Fibroblast of the conjunctiva (primary cell): ENCODE measurements at regions not wholly inside any gene's neighbourhood (a gene's known extent, or its start where the extent isn't known, plus 50 kb on each side); places are given as distances from the start of the nearest gene placed in this dataset.

Source experiments
- DNase-seq: peaks from one replicate; pipeline ENCODE4 v3.0.0-alpha.2; 2010; ENCODE audit warnings: low read depth

- peak; percentile 82 for DNase-seq
Observed at GRCh38 chr6:21885532-21886114, 292.1 kb downstream of the SOX4 start.

DNA sequence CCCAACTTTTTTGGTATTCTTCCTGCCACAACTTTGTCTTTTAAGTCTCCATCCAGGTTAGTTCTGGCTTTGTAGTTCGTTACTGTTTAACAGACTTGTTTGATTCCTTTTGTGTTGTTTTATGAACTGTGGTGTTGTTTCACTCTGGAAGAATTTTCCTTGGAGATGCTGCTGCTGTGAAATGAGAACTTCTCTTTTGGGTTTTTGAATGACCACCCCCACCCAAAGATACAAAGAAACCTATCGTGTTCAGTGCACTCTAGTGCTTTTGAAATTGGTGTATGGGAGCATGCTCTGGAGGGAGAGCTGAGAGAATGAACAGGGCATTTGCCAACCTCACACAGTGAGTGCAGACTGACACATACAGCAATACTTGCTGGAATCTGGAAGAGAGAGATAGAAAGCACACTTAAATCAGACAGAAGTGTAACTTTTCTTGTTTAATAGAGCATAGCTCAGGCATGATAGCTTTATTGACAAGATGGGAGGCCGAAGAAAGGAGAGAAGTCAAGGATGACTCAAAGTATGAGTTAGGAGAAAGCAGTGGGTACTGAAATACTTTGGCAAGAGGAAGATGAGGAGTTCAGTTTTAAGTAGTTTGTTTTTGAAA, 293.1 kb downstream of the SOX4 start:
- DNase-seq = no peak

GRCh38 chr6:21887231-21888185, 294.0 kb downstream of the SOX4 start:
- DNase-seq = no peak

DNA sequence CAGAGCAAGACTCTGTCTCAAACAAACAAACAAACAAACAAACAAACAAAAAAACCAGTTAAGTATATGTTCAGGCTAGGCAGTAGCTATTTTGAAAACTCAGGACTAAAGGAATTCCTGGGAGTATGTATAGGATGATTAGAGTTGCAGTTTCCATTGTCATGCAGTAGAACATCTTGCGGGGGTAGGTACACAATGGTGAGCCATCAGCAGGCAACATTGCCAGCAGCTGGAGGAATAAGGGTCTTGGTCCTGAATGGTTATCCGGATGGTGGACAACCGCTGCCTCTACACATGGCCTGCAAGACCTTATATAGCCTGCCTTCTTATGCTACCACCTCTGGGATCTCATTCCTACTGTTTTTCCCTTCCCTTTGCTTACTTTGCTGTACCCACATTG, 297.5 kb downstream of the SOX4 start:
- DNase-seq = no peak

- no peak for DNase-seq
Observed at GRCh38 chr6:21893793-21894192, 300.2 kb downstream of the SOX4 start.

GRCh38 chr6:21895555-21895954, 302.0 kb downstream of the SOX4 start:
- no peak for DNase-seq

- DNase-seq = no peak
Observed at GRCh38 chr6:21898107-21898796, 304.7 kb downstream of the SOX4 start.

DNA sequence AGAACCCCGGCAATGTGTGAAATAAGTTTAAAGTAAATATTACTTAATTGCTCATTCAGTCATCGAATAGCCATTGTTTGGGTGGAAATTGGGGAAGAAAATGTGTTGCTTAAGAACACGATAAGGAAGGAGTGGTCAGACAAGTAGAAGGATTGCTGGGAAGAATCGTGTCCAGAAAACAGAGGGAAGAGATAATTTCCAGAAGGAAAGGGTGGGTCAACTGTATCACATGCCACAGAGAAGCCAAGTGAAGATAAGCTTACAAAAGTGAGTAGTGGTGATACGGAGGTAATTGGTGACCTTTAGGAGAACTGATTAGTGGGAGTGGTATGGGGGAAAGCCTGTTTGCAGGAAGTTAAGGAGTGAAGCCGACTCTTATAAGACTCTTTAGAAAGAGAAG, 306.2 kb downstream of the SOX4 start:
- DNase-seq = no peak

- no peak for DNase-seq
Observed at GRCh38 chr6:21900730-21901129, 307.2 kb downstream of the SOX4 start.

DNA sequence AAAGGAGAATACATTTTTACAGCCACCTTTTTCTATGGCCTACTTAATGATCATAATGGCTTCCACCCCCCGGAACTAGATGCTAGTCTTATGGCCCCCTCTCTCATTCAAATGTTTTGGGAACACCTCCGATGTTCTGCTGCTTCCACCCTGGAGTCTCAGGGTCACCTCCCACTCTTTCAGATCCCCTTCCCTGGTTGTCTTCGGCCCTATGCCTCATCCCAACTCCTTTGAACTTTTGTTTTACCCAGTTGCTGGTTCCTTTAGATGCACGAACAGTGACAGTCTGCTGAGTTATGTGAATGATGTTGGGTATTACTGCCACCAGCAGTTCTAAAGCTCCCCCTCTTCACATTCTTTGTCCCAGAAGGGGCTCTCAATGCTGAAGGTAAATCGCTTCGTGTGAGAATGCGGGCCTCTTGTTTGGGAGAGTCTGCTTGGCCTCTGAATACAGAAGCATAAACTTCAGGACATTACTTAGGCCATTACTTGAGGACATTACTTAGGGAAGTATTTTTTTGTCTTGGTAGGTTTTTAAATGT, 309.1 kb downstream of the SOX4 start:
- DNase-seq = no peak

DNA sequence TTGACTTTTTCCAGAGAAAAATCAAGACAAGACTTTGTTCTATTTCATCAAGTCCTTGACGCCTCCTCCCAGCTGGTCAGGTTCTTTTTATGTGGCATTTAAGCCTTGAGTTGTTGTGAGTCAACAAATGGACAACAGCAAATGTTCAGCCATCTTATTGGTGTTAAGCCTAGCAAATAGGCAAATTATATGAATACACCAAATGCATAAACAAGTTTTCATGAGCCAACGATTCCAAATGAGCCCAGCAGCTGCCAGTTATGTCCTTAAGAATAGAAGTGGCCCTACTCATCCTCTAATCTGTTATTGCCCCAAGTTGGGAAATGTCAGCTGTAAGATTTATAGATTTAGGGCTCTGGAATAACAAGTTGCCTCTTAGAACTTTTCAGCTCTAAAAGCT, 312.0 kb downstream of the SOX4 start:
- DNase-seq = no peak

DNA sequence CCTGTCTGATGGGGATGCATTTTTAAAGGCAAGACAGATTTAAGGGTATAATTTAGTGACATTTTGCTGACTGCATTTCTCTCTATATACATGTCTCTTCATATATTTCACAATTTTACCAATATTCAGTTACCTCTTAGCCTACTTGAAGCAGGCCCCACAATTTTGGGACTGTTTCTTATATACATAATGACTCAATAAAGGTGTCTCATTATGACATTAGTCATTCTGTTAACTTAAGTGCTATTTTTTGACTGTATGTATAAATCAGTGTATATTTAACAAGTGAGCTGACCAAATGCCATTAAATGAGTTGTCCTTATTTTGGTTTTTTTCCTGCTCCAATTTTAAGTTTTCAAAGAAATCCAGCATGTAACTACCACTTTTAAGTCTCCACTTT, 313.3 kb downstream of the SOX4 start:
- DNase-seq = no peak

- DNase-seq = no peak
Observed at GRCh38 chr6:21907291-21907690, 313.7 kb downstream of the SOX4 start.

GRCh38 chr6:21908161-21908848, 314.8 kb downstream of the SOX4 start:
- DNase-seq = no peak

- no peak for DNase-seq
Observed at GRCh38 chr6:21909321-21909720, 315.8 kb downstream of the SOX4 start.

GRCh38 chr6:21911208-21911607, 317.7 kb downstream of the SOX4 start:
- no peak for DNase-seq

- DNase-seq = no peak
Observed at GRCh38 chr6:21912151-21912832, 318.7 kb downstream of the SOX4 start.

- no peak for DNase-seq
Observed at GRCh38 chr6:21914121-21914973, 320.8 kb downstream of the SOX4 start.

- no peak for DNase-seq
Observed at GRCh38 chr6:21915707-21916260, 322.2 kb downstream of the SOX4 start.

DNA sequence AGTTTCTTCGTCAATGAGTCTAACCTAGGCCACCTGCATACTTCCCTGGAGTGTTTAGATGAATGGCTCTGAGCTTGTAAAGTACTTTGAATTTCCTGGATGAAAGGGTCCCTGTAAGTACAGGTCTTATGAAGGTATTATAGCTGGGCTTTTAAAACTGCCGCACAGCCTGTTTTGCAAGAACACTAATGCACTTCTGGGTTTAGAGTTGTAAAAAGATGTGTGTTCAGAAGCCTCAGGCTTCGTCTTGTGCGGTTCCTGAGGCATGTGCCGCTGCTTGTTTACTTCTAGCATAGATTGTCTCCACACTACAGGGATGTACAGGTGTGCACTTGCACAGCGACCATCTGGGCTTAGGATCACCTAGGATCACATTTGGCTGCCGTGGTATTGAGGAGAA, 324.5 kb downstream of the SOX4 start:
- no peak for DNase-seq
